GM12878 (cell line): ENCODE measurements at regions not wholly inside any gene's neighbourhood (a gene's known extent, or its start where the extent isn't known, plus 50 kb on each side); places are given as distances from the start of the nearest gene placed in this dataset.

Experiments
- ATAC-seq: fragments of 200-7000 bp; cut with Tn5 transposase; 3 replicates; pipeline ENCODE4 v1.9.1; 2020; ENCODE audit warnings: mild to moderate bottlenecking, moderate library complexity
- BruUV-seq: library from RNA; stranded (reverse); fragments of 400-500 nt; replicated peaks from 2 replicates; lab custom pipeline; 2021; lab: Mats Ljungman, UMichigan
- CTCF ChIA-PET: fragments of 300-600 bp; sonication (Branson Sonifier 250); formaldehyde crosslinking; extraction: SDS; loops from one replicate; lab custom pipeline; 2021; ENCODE audit warnings: inconsistent platforms; lab: Yijun Ruan, JAX
- POLR2A ChIA-PET: fragments of 350-600 bp; formaldehyde crosslinking; extraction: SDS; loops from one replicate; lab custom pipeline; 2021; ENCODE audit warnings: inconsistent platforms; lab: Charles Lee
- RAD21 ChIA-PET: fragments of 300-600 bp; sonication (Branson Sonifier 250); formaldehyde crosslinking; loops from one replicate; lab custom pipeline; 2023; ENCODE audit warnings: antibody characterized with exemption; ENCODE audit not compliant: unreplicated experiment; lab: Charles Lee
- SMC1A ChIA-PET: fragments of 300-600 bp; sonication (Branson Sonifier 250); formaldehyde crosslinking; loops from one replicate; lab custom pipeline; 2023; ENCODE audit not compliant: unreplicated experiment, uncharacterized antibody; lab: Charles Lee
- DNase-seq: peaks from one replicate; pipeline ENCODE4 v3.0.0-alpha.2; 2011; ENCODE audit warnings: low read depth, low spot score
- FAIRE-seq: peaks from 3 replicates; lab custom pipeline; 2011; peaks lifted over from hg19 to GRCh38; lab: Jason Lieb, UNC
- H2AFZ ChIP-seq: 2 replicates; pipeline ENCODE4 v1.6.0; 2011; ENCODE audit warnings: low read depth, low read length, control low read depth; ENCODE audit not compliant: control insufficient read depth
- H3K27ac ChIP-seq: 2 replicates; pipeline ENCODE4 v1.5.1; 2011; ENCODE audit warnings: control low read depth; ENCODE audit not compliant: control insufficient read depth, insufficient read depth
- H3K27me3 ChIP-seq, 2 experiments: replicated peaks in 1 of 2; 2 replicates each; pipeline versions ENCODE4 v1.6.0 to v1.6.1; 2011; ENCODE audit warnings: low read length in 1 of 2; ENCODE audit not compliant: control insufficient read depth in 2 of 2, insufficient read depth in 2 of 2
- H3K36me3 ChIP-seq, 2 experiments: 2 replicates each; pipeline ENCODE4 v1.5.1; 2011; ENCODE audit warnings: low read length in 1 of 2; ENCODE audit not compliant: control insufficient read depth in 2 of 2, insufficient read depth in 2 of 2
- H3K4me1 ChIP-seq: 2 replicates; pipeline ENCODE4 v1.6.1; 2011; ENCODE audit warnings: mild to moderate bottlenecking, low read length, moderate library complexity, mixed read lengths; ENCODE audit not compliant: control insufficient read depth, insufficient read depth
- H3K4me2 ChIP-seq: 2 replicates; pipeline ENCODE4 v1.6.0; 2011; ENCODE audit warnings: control low read depth; ENCODE audit not compliant: control insufficient read depth, insufficient read depth
- H3K4me3 ChIP-seq: fragments of 200-600 bp; sonication (generic); 2 replicates; pipeline ENCODE4 v1.5.1; 2016
- H3K79me2 ChIP-seq: 2 replicates; pipeline ENCODE4 v1.6.0; 2011; ENCODE audit warnings: low read length; ENCODE audit not compliant: control insufficient read depth, insufficient read depth
- H3K9ac ChIP-seq: 2 replicates; pipeline ENCODE4 v1.8.0; 2011; ENCODE audit warnings: low read length, control low read depth, mixed read lengths; ENCODE audit not compliant: control insufficient read depth, insufficient read depth
- H3K9me3 ChIP-seq: replicated peaks from 3 replicates; pipeline ENCODE4 v1.5.1; 2011; ENCODE audit warnings: mild to moderate bottlenecking, low read length; ENCODE audit not compliant: control insufficient read depth, insufficient read depth
- H4K20me1 ChIP-seq: 2 replicates; pipeline ENCODE4 v1.6.0; 2011; ENCODE audit not compliant: control insufficient read depth, insufficient read depth
- BHLHE40 ChIP-seq, 2 experiments: fragments of 450-650 bp in 1 of 2; IDR thresholded peaks; 2 replicates each; pipeline ENCODE4 v1.6.1; 2011 to 2017; ENCODE audit warnings: low read depth in 2 of 2, borderline replicate concordance in 1 of 2, improper control_type of control experiment in 1 of 2, low read length in 1 of 2, mild to moderate bottlenecking in 1 of 2
- EZH2 ChIP-seq: IDR thresholded peaks from 2 replicates; pipeline ENCODE4 v1.6.1; 2012; ENCODE audit warnings: low read depth, mild to moderate bottlenecking, control low read depth, inconsistent platforms, low read length, borderline replicate concordance; ENCODE audit not compliant: control insufficient read depth
- IKZF2 ChIP-seq, 2 experiments: fragments of 450-650 bp; IDR thresholded peaks; 2 replicates each; pipeline ENCODE4 v1.6.1; 2017; ENCODE audit warnings: mild to moderate bottlenecking in 2 of 2, moderate library complexity in 2 of 2
- JUND ChIP-seq: IDR thresholded peaks from 2 replicates; pipeline ENCODE4 v1.6.1; 2012; ENCODE audit warnings: low read depth, mild to moderate bottlenecking, low read length, improper control_type of control experiment, moderate library complexity
- SPI1 ChIP-seq: IDR thresholded peaks from 2 replicates; pipeline ENCODE4 v1.6.1; 2011; ENCODE audit warnings: low read depth, mild to moderate bottlenecking, low read length, moderate library complexity, borderline replicate concordance; ENCODE audit not compliant: insufficient read depth
- SREBF1 ChIP-seq: IDR thresholded peaks from 2 replicates; pipeline ENCODE4 v1.6.1; 2012; ENCODE audit warnings: mild to moderate bottlenecking, low read length
- ZNF622 ChIP-seq: fragments of 450-650 bp; IDR thresholded peaks from 2 replicates; pipeline ENCODE4 v1.6.1; 2017; ENCODE audit warnings: mild to moderate bottlenecking, inconsistent platforms
- WGBS: methylation state at CpG from one replicate; pipeline ENCODE4 v1.1.6; 2016; ENCODE audit warnings: low lambda C conversion rate; ENCODE audit not compliant: insufficient replicate concordance, insufficient coverage; ENCODE audit errors: missing lambda C conversion rate; 5-methylcytosine and 5-hydroxymethylcytosine counted together
- in situ Hi-C: fragments of 300-500 bp; cut with MboI; formaldehyde crosslinking; loops from 9 replicates; pipeline ENCODE4 v1.14.3; 2018; ENCODE audit warnings: mixed read lengths
- intact Hi-C: fragments of 100-400 bp; cut with micrococcal nuclease; formaldehyde crosslinking; loops from one replicate; pipeline ENCODE4 v1.14.2; 2022; ENCODE audit not compliant: unreplicated experiment
- TF ChIP-seq, protein P1 (sequence below): fragments of 150-350 bp; IDR thresholded peaks from 2 replicates; pipeline ENCODE4 v1.6.1; 2014; ENCODE audit warnings: mild to moderate bottlenecking, low read depth, low read length
- TF ChIP-seq, protein P2 (sequence below): fragments of 450-650 bp; IDR thresholded peaks from 2 replicates; pipeline ENCODE4 v1.6.1; 2016; ENCODE audit warnings: mild to moderate bottlenecking, moderate library complexity, borderline replicate concordance

DNA sequence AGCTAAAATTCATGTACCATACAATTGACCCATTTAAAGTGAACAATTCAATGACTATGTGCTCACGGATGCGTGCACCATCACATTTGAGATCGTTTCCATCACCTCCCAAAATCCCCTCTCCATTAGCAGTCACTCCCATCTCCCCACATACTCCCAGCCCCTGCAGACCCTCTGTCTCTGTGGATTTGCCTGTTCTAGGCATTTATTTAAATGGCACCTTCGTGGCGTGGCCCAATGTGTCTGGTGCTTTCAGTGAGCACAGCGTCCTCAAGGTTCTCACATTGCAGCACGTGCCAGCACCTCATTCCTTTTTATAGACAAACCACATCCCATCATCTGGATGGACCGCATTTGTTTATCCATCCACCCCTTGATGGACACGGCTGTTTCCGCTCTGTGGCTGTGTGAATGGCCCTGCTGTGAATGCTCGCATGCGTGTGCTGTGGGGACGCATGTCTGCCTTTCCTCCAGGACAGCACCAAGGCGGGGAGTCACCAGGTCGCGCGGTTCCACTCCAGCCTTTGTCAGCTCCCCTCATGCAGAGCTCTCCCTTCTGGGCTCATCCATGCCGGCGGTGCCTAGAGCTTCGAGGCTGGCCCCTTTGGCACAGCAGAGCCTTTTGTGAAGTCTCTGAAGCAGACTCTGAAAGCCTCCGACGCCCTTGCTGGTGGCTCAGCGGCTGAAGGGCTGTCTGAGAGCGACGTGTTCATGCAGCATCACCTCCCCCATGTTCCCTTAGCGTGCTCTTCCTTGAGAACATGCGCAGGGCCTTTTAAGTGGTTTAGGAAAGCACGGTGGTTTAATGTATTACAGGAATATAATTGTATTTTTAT is 184.4 kb downstream of the KIF26A start:
- ChIA-PET SMC1A (no interaction called here), CTCF (interaction anchor here (0.6 kb wide), 1 partner anchor 434 kb away, joined by 3 read pairs; no protein-coding TSS in a partner anchor), POLR2A (no interaction called here), RAD21 (no interaction called here)
- no peak overlapping the region for H2AFZ ChIP-seq
- in situ Hi-C loops: no loop called here
- no peak for FAIRE-seq
- no peaks in the 10 kb centered on the region for H3K9me3 ChIP-seq
- no peaks in the 10 kb centered on the region for H3K4me1 ChIP-seq
- no peak overlapping the region for H3K4me3 ChIP-seq
- H3K79me2 ChIP-seq: no peaks in the 10 kb centered on the region
- H4K20me1 ChIP-seq: no peaks in the 10 kb centered on the region
- no peaks in the 10 kb centered on the region; a peak in 1 of 4 replicates for H3K27me3 ChIP-seq
- 61% methylated on average over 28 of the region's 28 CpGs for WGBS
- H3K27ac ChIP-seq: no peak overlapping the region
- TF ChIP-seq SREBF1 (no peak), BHLHE40 (IDR thresholded peaks at IDR 0.05; ENCODE audit: borderline replicate concordance in 1 of 2, low read depth in 2 of 2, low read length in 1 of 2) (no peak), ZNF622 (no peak), EZH2 (no peak), SPI1 (no peak), JUND (no peak), IKZF2 (IDR thresholded peaks at IDR 0.05) (no peak)
- TF ChIP-seq, protein P1, sequence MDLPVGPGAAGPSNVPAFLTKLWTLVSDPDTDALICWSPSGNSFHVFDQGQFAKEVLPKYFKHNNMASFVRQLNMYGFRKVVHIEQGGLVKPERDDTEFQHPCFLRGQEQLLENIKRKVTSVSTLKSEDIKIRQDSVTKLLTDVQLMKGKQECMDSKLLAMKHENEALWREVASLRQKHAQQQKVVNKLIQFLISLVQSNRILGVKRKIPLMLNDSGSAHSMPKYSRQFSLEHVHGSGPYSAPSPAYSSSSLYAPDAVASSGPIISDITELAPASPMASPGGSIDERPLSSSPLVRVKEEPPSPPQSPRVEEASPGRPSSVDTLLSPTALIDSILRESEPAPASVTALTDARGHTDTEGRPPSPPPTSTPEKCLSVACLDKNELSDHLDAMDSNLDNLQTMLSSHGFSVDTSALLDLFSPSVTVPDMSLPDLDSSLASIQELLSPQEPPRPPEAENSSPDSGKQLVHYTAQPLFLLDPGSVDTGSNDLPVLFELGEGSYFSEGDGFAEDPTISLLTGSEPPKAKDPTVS: no peak
- TF ChIP-seq, protein P2, sequence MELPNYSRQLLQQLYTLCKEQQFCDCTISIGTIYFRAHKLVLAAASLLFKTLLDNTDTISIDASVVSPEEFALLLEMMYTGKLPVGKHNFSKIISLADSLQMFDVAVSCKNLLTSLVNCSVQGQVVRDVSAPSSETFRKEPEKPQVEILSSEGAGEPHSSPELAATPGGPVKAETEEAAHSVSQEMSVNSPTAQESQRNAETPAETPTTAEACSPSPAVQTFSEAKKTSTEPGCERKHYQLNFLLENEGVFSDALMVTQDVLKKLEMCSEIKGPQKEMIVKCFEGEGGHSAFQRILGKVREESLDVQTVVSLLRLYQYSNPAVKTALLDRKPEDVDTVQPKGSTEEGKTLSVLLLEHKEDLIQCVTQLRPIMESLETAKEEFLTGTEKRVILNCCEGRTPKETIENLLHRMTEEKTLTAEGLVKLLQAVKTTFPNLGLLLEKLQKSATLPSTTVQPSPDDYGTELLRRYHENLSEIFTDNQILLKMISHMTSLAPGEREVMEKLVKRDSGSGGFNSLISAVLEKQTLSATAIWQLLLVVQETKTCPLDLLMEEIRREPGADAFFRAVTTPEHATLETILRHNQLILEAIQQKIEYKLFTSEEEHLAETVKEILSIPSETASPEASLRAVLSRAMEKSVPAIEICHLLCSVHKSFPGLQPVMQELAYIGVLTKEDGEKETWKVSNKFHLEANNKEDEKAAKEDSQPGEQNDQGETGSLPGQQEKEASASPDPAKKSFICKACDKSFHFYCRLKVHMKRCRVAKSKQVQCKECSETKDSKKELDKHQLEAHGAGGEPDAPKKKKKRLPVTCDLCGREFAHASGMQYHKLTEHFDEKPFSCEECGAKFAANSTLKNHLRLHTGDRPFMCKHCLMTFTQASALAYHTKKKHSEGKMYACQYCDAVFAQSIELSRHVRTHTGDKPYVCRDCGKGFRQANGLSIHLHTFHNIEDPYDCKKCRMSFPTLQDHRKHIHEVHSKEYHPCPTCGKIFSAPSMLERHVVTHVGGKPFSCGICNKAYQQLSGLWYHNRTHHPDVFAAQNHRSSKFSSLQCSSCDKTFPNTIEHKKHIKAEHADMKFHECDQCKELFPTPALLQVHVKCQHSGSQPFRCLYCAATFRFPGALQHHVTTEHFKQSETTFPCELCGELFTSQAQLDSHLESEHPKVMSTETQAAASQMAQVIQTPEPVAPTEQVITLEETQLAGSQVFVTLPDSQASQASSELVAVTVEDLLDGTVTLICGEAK: no peak
- no peak for DNase-seq
- no TSS peak for BruUV-seq
- no peak for ATAC-seq
- H3K4me2 ChIP-seq: no peak overlapping the region
- no peak overlapping the region for H3K9ac ChIP-seq
- no peaks in the 10 kb centered on the region for H3K36me3 ChIP-seq
- intact Hi-C loops: no loop called here
